PC-3 (cell line): ENCODE measurements at regions not wholly inside any gene's neighbourhood (a gene's known extent, or its start where the extent isn't known, plus 50 kb on each side); places are given as distances from the start of the nearest gene placed in this dataset.

Source experiments
- ATAC-seq: fragments of 200-7000 bp; cut with Tn5 transposase; 2 replicates; pipeline ENCODE4 v1.9.1; 2020; ENCODE audit warnings: mild to moderate bottlenecking, moderate library complexity
- BruUV-seq: library from RNA; stranded (reverse); fragments of 400-500 nt; replicated peaks from 2 replicates; lab custom pipeline; 2021; lab: Mats Ljungman, UMichigan
- CTCF ChIA-PET: fragments of 300-600 bp; sonication (Branson Sonifier 250); formaldehyde crosslinking; loops from one replicate; lab custom pipeline; 2022; ENCODE audit warnings: antibody characterized with exemption; lab: Charles Lee
- POLR2A ChIA-PET: fragments of 300-600 bp; sonication (Branson Sonifier 250); formaldehyde crosslinking; loops from one replicate; lab custom pipeline; 2022; ENCODE audit warnings: antibody characterized with exemption; ENCODE audit not compliant: unreplicated experiment; lab: Charles Lee
- DNase-seq: peaks from one replicate; pipeline ENCODE4 v3.0.0-alpha.2; 2015
- H2AFZ ChIP-seq: fragments of 300-600 bp; sonication (generic); 2 replicates; pipeline ENCODE4 v1.6.0; 2016; ENCODE audit warnings: antibody characterized with exemption, low read length
- H3F3A ChIP-seq: fragments of 300-600 bp; sonication (generic); one replicate; pipeline ENCODE4 v1.6.0; 2017; ENCODE audit warnings: antibody characterized with exemption, low read length, control low read depth, mild to moderate bottlenecking; ENCODE audit not compliant: unreplicated experiment
- H3K27ac ChIP-seq: fragments of 300-600 bp; sonication (generic); 2 replicates; pipeline ENCODE4 v1.5.1; 2016; ENCODE audit warnings: mild to moderate bottlenecking, low read length
- H3K27me3 ChIP-seq: fragments of 300-600 bp; sonication (generic); 2 replicates; pipeline ENCODE4 v1.6.1; 2016; ENCODE audit warnings: low read length, mixed read lengths
- H3K36me3 ChIP-seq: fragments of 300-600 bp; sonication (generic); 2 replicates; pipeline ENCODE4 v1.6.1; 2016; ENCODE audit warnings: low read depth, mixed run types, low read length, mixed read lengths
- H3K4me1 ChIP-seq: fragments of 300-600 bp; sonication (generic); 2 replicates; pipeline ENCODE4 v1.5.1; 2016; ENCODE audit warnings: low read length; ENCODE audit not compliant: insufficient read depth
- H3K4me2 ChIP-seq: fragments of 300-600 bp; sonication (generic); 2 replicates; pipeline ENCODE4 v1.6.0; 2016; ENCODE audit warnings: low read length
- H3K4me3 ChIP-seq: fragments of 300-600 bp; sonication (generic); 2 replicates; pipeline ENCODE4 v1.5.1; 2016; ENCODE audit warnings: mild to moderate bottlenecking, low read length, mixed read lengths
- H3K79me2 ChIP-seq: fragments of 300-600 bp; sonication (generic); 2 replicates; pipeline ENCODE4 v1.6.1; 2017; ENCODE audit warnings: low read length, mixed read lengths
- H3K9ac ChIP-seq: fragments of 300-600 bp; sonication (generic); 2 replicates; pipeline ENCODE4 v1.6.0; 2016; ENCODE audit warnings: mild to moderate bottlenecking, low read length
- H3K9me2 ChIP-seq: fragments of 300-600 bp; sonication (generic); replicated peaks from 2 replicates; pipeline ENCODE4 v1.6.1; 2016; ENCODE audit warnings: mixed run types, low read length, mixed read lengths
- H3K9me3 ChIP-seq: fragments of 300-600 bp; sonication (generic); 2 replicates; pipeline ENCODE4 v1.6.1; 2016; ENCODE audit warnings: low read length, mixed read lengths
- H4K20me1 ChIP-seq: fragments of 300-600 bp; sonication (generic); 2 replicates; pipeline ENCODE4 v1.6.1; 2016; ENCODE audit warnings: low read length, mixed read lengths
- EZH2 ChIP-seq: fragments of 300-600 bp; sonication (generic); IDR thresholded peaks from one replicate; pipeline ENCODE4 v1.6.1; 2017; ENCODE audit warnings: antibody characterized with exemption, mild to moderate bottlenecking, low read length; ENCODE audit not compliant: unreplicated experiment
- EZH2phosphoT487 ChIP-seq: fragments of 300-600 bp; sonication (generic); IDR thresholded peaks from 2 replicates; pipeline ENCODE4 v1.6.1; 2018; ENCODE audit warnings: mild to moderate bottlenecking, antibody characterized with exemption, low read length, borderline replicate concordance
- intact Hi-C: fragments of 100-400 bp; cut with micrococcal nuclease; formaldehyde crosslinking; loops from 2 replicates; pipeline ENCODE4 v1.9.0; 2023
- TF ChIP-seq, protein P1 (sequence below): fragments of 300-600 bp; sonication (generic); conservative IDR thresholded peaks from 2 replicates; pipeline ENCODE4 v1.5.1; 2017; ENCODE audit warnings: antibody characterized with exemption, low read depth, mild to moderate bottlenecking, low read length

GRCh38 chr20:10807013-10807412 lies 133.2 kb upstream of the JAG1 start:
- Histone ChIP-seq H3K4me1 (no peaks in the 10 kb centered on the region), H3F3A (no peaks in the 10 kb centered on the region), H4K20me1 (no peaks in the 10 kb centered on the region), H3K4me2 (no peak overlapping the region), H3K36me3 (no peaks in the 10 kb centered on the region), H2AFZ (no peak overlapping the region), H3K79me2 (no peaks in the 10 kb centered on the region), H3K9me2 (no peaks in the 10 kb centered on the region), H3K9me3 (no peaks in the 10 kb centered on the region), H3K27me3 (no peaks in the 10 kb centered on the region), H3K4me3 (no peak overlapping the region), H3K27ac (no peak overlapping the region), H3K9ac (no peak overlapping the region)
- POLR2A ChIA-PET, result no interaction called here
- TF ChIP-seq, protein P1, sequence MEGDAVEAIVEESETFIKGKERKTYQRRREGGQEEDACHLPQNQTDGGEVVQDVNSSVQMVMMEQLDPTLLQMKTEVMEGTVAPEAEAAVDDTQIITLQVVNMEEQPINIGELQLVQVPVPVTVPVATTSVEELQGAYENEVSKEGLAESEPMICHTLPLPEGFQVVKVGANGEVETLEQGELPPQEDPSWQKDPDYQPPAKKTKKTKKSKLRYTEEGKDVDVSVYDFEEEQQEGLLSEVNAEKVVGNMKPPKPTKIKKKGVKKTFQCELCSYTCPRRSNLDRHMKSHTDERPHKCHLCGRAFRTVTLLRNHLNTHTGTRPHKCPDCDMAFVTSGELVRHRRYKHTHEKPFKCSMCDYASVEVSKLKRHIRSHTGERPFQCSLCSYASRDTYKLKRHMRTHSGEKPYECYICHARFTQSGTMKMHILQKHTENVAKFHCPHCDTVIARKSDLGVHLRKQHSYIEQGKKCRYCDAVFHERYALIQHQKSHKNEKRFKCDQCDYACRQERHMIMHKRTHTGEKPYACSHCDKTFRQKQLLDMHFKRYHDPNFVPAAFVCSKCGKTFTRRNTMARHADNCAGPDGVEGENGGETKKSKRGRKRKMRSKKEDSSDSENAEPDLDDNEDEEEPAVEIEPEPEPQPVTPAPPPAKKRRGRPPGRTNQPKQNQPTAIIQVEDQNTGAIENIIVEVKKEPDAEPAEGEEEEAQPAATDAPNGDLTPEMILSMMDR, result no peak
- TF ChIP-seq EZH2phosphoT487 (no peak), EZH2 (no peak)
- ATAC-seq (no peak), DNase-seq (no peak)
- BruUV-seq, result no TSS peak
- CTCF ChIA-PET, result no interaction called here
- intact Hi-C loops, result no loop called here

GRCh38 chr20:10812759-10813327 lies 139.0 kb upstream of the JAG1 start:
- Histone ChIP-seq H3K9me3 (no peaks in the 10 kb centered on the region), H2AFZ (no peak overlapping the region), H3K4me3 (no peak overlapping the region), H3K4me2 (no peak overlapping the region), H3K79me2 (no peaks in the 10 kb centered on the region), H3K4me1 (no peaks in the 10 kb centered on the region), H3K36me3 (no peaks in the 10 kb centered on the region), H3K9me2 (no peaks in the 10 kb centered on the region), H3F3A (no peaks in the 10 kb centered on the region), H3K27me3 (no peaks in the 10 kb centered on the region), H3K9ac (no peak overlapping the region), H3K27ac (no peak overlapping the region), H4K20me1 (no peaks in the 10 kb centered on the region)
- ATAC-seq (no peak), DNase-seq (no peak)
- BruUV-seq, result no TSS peak
- ChIA-PET CTCF (no interaction called here), POLR2A (no interaction called here)
- intact Hi-C loops, result no loop called here
- TF ChIP-seq, protein P1, result no peak
- TF ChIP-seq EZH2, result no peak
- TF ChIP-seq EZH2phosphoT487, result no peak

DNA sequence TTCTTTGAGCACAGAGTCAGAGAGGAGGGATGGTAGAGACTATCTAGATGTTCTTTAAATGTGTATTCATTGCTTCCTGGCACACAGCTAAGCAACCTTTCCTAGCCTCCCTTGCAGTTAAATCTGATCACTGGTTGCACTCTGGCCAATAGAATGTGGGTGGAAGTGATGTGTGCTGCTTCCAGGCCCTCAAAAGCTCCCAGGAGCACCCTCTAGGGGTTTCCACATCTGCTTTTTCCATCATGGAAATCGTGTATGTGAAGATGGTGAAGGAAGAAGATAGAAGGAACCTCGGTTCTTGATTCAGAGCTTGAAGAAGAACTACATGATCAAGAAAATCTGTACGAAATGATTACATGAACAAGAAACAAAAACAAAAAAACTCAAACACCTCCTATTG lies 149.8 kb upstream of the JAG1 start:
- Histone ChIP-seq H3K4me1 (no peaks in the 10 kb centered on the region), H3K9me2 (no peaks in the 10 kb centered on the region), H3K9me3 (no peaks in the 10 kb centered on the region), H3K9ac (no peak overlapping the region), H3K4me3 (no peak overlapping the region), H3K27me3 (no peaks in the 10 kb centered on the region), H3F3A (no peaks in the 10 kb centered on the region), H3K4me2 (no peak overlapping the region), H3K36me3 (no peaks in the 10 kb centered on the region), H3K79me2 (no peaks in the 10 kb centered on the region), H3K27ac (no peak overlapping the region), H2AFZ (no peak overlapping the region), H4K20me1 (no peaks in the 10 kb centered on the region)
- CTCF ChIA-PET, result no interaction called here
- BruUV-seq, result no TSS peak
- DNase-seq, result no peak
- POLR2A ChIA-PET, result no interaction called here
- TF ChIP-seq, protein P1, result no peak
- no peak for TF ChIP-seq EZH2
- no peak for TF ChIP-seq EZH2phosphoT487
- ATAC-seq, result no peak
- intact Hi-C loops, result no loop called here
